ENCODE measurements at regions not wholly inside any gene's neighbourhood (a gene's known extent, or its start where the extent isn't known, plus 50 kb on each side); places are given as distances from the start of the nearest gene placed in this dataset.

DNA sequence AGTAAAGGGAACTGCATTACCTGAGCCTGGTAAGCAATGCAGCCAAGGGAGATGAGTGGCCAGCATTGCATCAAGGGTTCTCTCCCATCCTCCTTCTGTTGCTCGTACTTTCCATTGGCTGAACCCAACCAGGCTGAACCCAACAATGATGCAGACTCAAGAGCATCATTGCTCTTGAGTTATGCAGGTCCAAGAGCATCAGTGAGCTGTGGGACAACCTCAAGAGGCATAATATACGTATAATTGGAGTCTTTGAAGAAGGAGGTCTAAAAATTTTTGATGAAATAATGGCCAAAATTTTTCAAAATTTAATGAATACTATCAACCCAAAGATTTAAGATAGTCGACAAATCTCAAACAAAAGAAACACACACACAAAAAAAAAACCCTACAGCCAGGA is 213.0 kb downstream of the RNF152 start:
- Histone ChIP-seq H3K27me3 (no peaks in the 10 kb centered on the region), H3K27ac (no peak overlapping the region), H3K4me3 (no peak overlapping the region), H3K36me3 (no peaks in the 10 kb centered on the region), H3K4me1 (no peaks in the 10 kb centered on the region), H3K9me3 (peaks cover 0 to 16% (median 0%) of the 10 kb centered on the region in 4 donors)
- TF ChIP-seq, protein P1, sequence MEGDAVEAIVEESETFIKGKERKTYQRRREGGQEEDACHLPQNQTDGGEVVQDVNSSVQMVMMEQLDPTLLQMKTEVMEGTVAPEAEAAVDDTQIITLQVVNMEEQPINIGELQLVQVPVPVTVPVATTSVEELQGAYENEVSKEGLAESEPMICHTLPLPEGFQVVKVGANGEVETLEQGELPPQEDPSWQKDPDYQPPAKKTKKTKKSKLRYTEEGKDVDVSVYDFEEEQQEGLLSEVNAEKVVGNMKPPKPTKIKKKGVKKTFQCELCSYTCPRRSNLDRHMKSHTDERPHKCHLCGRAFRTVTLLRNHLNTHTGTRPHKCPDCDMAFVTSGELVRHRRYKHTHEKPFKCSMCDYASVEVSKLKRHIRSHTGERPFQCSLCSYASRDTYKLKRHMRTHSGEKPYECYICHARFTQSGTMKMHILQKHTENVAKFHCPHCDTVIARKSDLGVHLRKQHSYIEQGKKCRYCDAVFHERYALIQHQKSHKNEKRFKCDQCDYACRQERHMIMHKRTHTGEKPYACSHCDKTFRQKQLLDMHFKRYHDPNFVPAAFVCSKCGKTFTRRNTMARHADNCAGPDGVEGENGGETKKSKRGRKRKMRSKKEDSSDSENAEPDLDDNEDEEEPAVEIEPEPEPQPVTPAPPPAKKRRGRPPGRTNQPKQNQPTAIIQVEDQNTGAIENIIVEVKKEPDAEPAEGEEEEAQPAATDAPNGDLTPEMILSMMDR (IDR thresholded peaks at IDR 0.05), result no peak
- TF ChIP-seq POLR2A (IDR thresholded peaks at IDR 0.05) (no peak), EP300 (IDR thresholded peaks at IDR 0.05) (no peak)
- WGBS, 2 donors, result 84 to 86% methylated on average over 3 of the region's 3 CpGs
- no peak for DNase-seq (ENCODE audit: low spot score in 2 of 2)

DNA sequence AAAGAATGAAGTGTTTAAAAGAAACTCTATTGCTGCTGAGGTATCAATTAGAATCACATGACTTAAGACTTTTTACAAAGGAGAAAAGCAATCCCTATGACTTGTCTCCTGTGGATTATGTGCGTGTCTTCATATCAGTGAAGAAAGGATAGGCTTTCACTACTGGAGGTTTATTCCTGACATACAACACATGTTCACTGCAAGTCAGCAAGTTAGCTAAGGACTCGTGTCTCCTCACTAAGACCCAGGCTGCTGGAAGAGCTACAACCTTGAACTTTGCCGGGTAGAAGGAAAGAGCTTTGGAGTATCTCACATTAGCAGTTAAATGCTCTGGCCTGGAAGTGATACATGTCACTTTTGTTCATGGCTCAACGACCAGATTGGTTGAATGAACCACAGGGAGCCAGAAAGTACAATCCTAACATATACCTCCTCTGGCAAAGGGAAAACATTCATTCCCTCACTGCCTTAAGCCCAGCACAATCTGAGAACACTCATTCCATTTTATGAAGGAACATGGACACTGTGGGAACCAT is 215.3 kb downstream of the RNF152 start:
- DNase-seq (ENCODE audit: low spot score in 2 of 2), result no peak
- WGBS, 2 donors, result 63 to 76% methylated on average over 4 of the region's 4 CpGs
- H3K4me3 ChIP-seq, result no peak overlapping the region
- H3K27ac ChIP-seq, result no peak overlapping the region
- no peaks in the 10 kb centered on the region for H3K36me3 ChIP-seq
- H3K4me1 ChIP-seq, result no peaks in the 10 kb centered on the region
- H3K9me3 ChIP-seq, result peaks cover 0 to 16% (median 0%) of the 10 kb centered on the region in 4 donors
- TF ChIP-seq EP300 (IDR thresholded peaks at IDR 0.05) (no peak), POLR2A (IDR thresholded peaks at IDR 0.05) (no peak)
- TF ChIP-seq, protein P1 (IDR thresholded peaks at IDR 0.05), result no peak
- no peaks in the 10 kb centered on the region for H3K27me3 ChIP-seq

DNA sequence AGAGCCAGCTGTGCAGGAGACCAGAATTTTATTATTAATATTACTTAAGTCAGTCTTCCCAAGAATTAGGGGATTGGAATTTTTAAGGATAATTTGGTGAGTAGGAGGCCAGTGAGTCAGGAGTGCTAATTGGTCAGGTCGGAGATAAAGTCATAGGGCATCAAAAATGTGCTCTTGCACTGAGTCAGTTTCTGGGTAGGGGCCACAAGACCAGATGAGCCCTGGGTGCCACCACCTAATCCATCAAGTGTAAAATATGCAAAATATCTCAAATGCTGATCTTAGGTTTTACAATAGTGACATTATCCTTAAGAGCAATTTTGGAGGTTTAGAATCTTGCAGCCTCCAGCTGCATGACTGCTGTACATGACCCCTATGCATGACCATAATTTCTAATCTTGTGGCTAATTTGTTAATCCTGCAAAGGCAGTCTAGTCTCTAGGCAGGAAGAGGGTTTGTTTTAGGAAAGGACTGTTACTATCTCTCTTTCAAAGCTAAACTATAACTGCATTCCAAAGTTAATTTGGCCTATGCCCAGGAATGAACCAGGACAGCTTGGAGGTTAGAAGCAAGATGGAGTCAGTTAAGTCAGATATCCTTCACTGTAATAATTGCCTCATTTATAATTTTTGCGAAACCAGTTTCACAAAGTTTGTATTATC is 215.9 kb downstream of the RNF152 start:
- 76 to 87% methylated on average over 2 of the region's 2 CpGs for WGBS, 2 donors
- H3K4me3 ChIP-seq, result no peak overlapping the region
- H3K4me1 ChIP-seq, result no peaks in the 10 kb centered on the region
- no peak overlapping the region for H3K27ac ChIP-seq
- TF ChIP-seq EP300 (IDR thresholded peaks at IDR 0.05) (no peak), POLR2A (IDR thresholded peaks at IDR 0.05) (no peak)
- TF ChIP-seq, protein P1 (IDR thresholded peaks at IDR 0.05), result no peak
- DNase-seq (ENCODE audit: low spot score in 2 of 2), result no peak
- H3K9me3 ChIP-seq, result peaks cover 0 to 16% (median 0%) of the 10 kb centered on the region in 4 donors
- no peaks in the 10 kb centered on the region for H3K36me3 ChIP-seq
- no peaks in the 10 kb centered on the region for H3K27me3 ChIP-seq

DNA sequence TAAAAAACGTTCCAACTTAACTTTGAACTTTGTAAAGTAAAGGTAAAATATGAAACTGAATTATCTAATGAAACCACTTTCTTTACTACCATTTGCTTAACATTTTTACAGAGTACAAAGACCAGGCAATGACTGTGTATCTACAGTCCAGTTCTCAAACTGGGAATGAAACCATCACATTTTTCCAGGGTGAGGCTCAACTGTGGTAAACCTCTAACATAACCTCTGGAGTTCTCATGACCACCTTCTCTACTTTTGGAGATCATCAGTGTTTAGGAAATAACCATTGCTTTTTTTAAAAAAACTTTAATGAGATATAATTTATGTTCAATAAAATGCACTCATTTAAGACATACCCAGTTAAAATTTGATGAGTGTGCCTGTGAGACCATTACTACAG is 223.5 kb downstream of the RNF152 start:
- H3K4me1 ChIP-seq, result no peaks in the 10 kb centered on the region
- H3K36me3 ChIP-seq, result no peaks in the 10 kb centered on the region
- no peaks in the 10 kb centered on the region for H3K27me3 ChIP-seq
- TF ChIP-seq, protein P1 (IDR thresholded peaks at IDR 0.05), result no peak
- TF ChIP-seq EP300 (IDR thresholded peaks at IDR 0.05), result no peak
- no peaks in the 10 kb centered on the region for H3K9me3 ChIP-seq
- DNase-seq (ENCODE audit: low spot score in 2 of 2), result no peak
- no peak overlapping the region for H3K4me3 ChIP-seq
- H3K27ac ChIP-seq, result no peak overlapping the region
- WGBS, 2 donors, result 46 to 52% methylated on average over 1 of the region's 1 CpG

DNA sequence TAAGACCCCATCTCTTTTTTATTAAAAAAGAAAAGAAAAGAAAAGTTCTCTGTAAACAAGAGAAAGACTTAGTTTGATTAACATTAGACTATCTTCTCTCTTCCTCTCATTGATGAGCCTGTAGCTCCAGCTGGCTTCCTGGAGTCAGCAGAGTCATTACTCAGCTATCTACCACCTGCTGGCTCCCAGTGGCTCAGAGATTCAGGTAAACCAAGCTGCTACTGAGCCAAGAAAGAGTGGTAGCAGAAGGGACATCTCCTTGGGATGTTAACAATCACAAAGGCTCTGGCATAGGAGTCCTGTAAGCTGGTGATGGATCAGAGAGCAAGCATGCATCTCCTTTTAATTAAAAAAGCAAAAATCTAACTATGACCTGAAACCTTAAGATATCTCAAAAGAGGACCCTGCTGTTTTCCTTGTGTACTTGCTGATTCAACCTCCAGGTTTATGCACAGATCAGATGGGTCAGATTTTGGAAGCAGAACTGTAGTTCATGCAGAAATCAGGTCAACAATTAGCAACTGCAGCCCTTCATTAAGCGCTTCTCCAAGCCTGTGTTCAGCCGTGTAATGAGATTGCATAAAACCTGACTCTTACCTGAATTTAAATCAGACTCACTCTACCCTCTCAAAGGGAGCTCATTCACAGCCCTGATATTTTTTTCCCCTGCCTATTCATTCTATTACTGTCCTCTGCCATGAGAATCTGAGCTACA is 225.8 kb downstream of the RNF152 start:
- H3K27me3 ChIP-seq, result no peaks in the 10 kb centered on the region
- H3K9me3 ChIP-seq, result no peaks in the 10 kb centered on the region
- no peaks in the 10 kb centered on the region for H3K36me3 ChIP-seq
- DNase-seq (ENCODE audit: low spot score in 2 of 2), result no peak
- no peak overlapping the region for H3K27ac ChIP-seq
- no peak overlapping the region for H3K4me3 ChIP-seq
- no peaks in the 10 kb centered on the region for H3K4me1 ChIP-seq
- TF ChIP-seq, protein P1 (IDR thresholded peaks at IDR 0.05), result no peak
- TF ChIP-seq POLR2A (IDR thresholded peaks at IDR 0.05), result no peak
- no peak for TF ChIP-seq EP300 (IDR thresholded peaks at IDR 0.05)
- 88 to 89% methylated on average over 2 of the region's 2 CpGs for WGBS, 2 donors

All from tibial nerve (tissue), 4 donors.